T-cell (primary cell): ENCODE measurements at regions not wholly inside any gene's neighbourhood (a gene's known extent, or its start where the extent isn't known, plus 50 kb on each side); places are given as distances from the start of the nearest gene placed in this dataset.

Experiments used
- ATAC-seq, 4 experiments: fragments of 200-7000 bp in 3 of 4; fragments of 150-1000 bp in 1 of 4; cut with Tn5 transposase; replicated peaks in 1 of 4; 1 replicate in 3 of 4; 2 replicates in 1 of 4; pipeline ENCODE4 v1.10.0; 2021; ENCODE audit warnings: moderate library complexity in 3 of 4, mild to moderate bottlenecking in 2 of 4, moderate number of reproducible peaks in 1 of 4
- CTCF ChIA-PET, 2 donors: fragments of 300-600 bp; sonication (Branson Sonifier 250); formaldehyde crosslinking; loops; one replicate each; lab custom pipeline; 2022; ENCODE audit warnings: antibody characterized with exemption in 2 of 2; lab: Charles Lee
- POLR2A ChIA-PET, 2 donors: fragments of 300-600 bp; sonication (Branson Sonifier 250); formaldehyde crosslinking; loops; one replicate each; lab custom pipeline; 2022; ENCODE audit warnings: antibody characterized with exemption in 2 of 2; lab: Charles Lee
- DNase-seq, 35 experiments: peaks; one replicate each; pipeline versions ENCODE4 v3.0.0 to v3.0.0-alpha.2; 2013 to 2023
- H3K27ac ChIP-seq: one replicate; pipeline ENCODE4 v1.5.1; 2013; ENCODE audit warnings: low read length
- H3K27me3 ChIP-seq, 2 experiments: replicated peaks in 1 of 2; 1 replicate in 1 of 2; 2 replicates in 1 of 2; pipeline versions ENCODE4 v1.6.1 to v1.7.0; 2013; ENCODE audit warnings: low read length in 1 of 2, mixed read lengths in 1 of 2; ENCODE audit not compliant: control insufficient read depth in 2 of 2, insufficient read depth in 2 of 2; ENCODE audit errors: extremely low read depth in 1 of 2
- H3K36me3 ChIP-seq, 2 donors: 1 replicate in 1 of 2; 2 replicates in 1 of 2; pipeline versions ENCODE4 v1.6.1 to v1.7.0; 2013; ENCODE audit warnings: low read length in 1 of 2; ENCODE audit not compliant: control insufficient read depth in 2 of 2, insufficient read depth in 1 of 2; ENCODE audit errors: extremely low read depth in 1 of 2
- H3K4me1 ChIP-seq, 2 experiments: 1 replicate in 1 of 2; 2 replicates in 1 of 2; pipeline versions ENCODE4 v1.6.1 to v1.7.0; 2013; ENCODE audit warnings: low read length in 2 of 2, mixed read lengths in 1 of 2; ENCODE audit not compliant: insufficient read depth in 2 of 2, control insufficient read depth in 1 of 2; ENCODE audit errors: extremely low read depth in 1 of 2
- H3K4me3 ChIP-seq, 2 donors: 1 replicate in 1 of 2; 2 replicates in 1 of 2; pipeline versions ENCODE4 v1.5.1 to v1.7.0; 2013; ENCODE audit warnings: mild to moderate bottlenecking in 2 of 2, low read length in 1 of 2, moderate library complexity in 1 of 2; ENCODE audit not compliant: control insufficient read depth in 1 of 2; ENCODE audit errors: extremely low read depth in 1 of 2
- H3K9me3 ChIP-seq: 2 replicates; pipeline ENCODE4 v1.7.0; 2013
- H3K27ac Mint-ChIP-seq, 2 donors: one replicate each; pipeline ENCODE4 v1.8.0; 2020 to 2021; ENCODE audit warnings: mild to moderate bottlenecking in 2 of 2, mixed read lengths in 2 of 2
- H3K27me3 Mint-ChIP-seq, 2 donors: one replicate each; pipeline ENCODE4 v1.8.0; 2021 to 2022; ENCODE audit warnings: mixed read lengths in 2 of 2
- H3K36me3 Mint-ChIP-seq: one replicate; pipeline ENCODE4 v1.8.0; 2021; ENCODE audit warnings: mixed read lengths
- H3K4me1 Mint-ChIP-seq, 3 donors: one replicate each; pipeline ENCODE4 v1.8.0; 2020 to 2022; ENCODE audit warnings: mixed read lengths in 3 of 3, mild to moderate bottlenecking in 1 of 3
- H3K4me3 Mint-ChIP-seq, 3 donors: one replicate each; pipeline ENCODE4 v1.8.0; 2020 to 2022; ENCODE audit warnings: mild to moderate bottlenecking in 3 of 3, mixed read lengths in 3 of 3, moderate library complexity in 3 of 3
- H3K9me3 Mint-ChIP-seq, 3 donors: one replicate each; pipeline ENCODE4 v1.8.0; 2020 to 2022; ENCODE audit warnings: mixed read lengths in 3 of 3
- WGBS: methylation state at CpG from one replicate; pipeline ENCODE4 v1.1.5; 2013; ENCODE audit warnings: missing lambda C conversion rate; ENCODE audit not compliant: insufficient coverage; 5-methylcytosine and 5-hydroxymethylcytosine counted together

DNA sequence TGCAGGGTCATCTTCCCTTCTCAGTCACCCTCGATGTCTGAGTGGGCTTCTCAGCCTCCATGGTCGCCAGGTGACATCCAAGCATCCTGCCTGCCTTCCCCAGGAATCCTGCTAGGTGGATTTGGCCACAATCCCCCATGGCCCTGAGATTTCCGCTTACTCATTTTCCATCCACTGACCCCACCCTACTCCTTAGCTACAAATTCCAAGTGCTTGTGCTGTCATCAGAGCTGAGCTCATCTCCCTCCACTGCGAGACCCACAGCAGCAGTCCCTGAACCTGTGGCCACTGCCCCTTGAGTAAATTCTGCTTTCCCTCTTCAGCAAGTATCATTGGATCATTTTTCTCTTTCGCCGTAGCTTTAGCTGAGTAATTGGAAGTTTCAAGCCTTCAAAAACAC is 90.5 kb upstream of the ANKRD10 start:
- WGBS = 62% methylated on average over 3 of the region's 6 CpGs
- CTCF ChIA-PET = interaction anchor here in 1 of 2 donors (0.6 kb wide), 1 partner anchor 29 kb away, joined by 3 read pairs; no protein-coding TSS in a partner anchor

DNA sequence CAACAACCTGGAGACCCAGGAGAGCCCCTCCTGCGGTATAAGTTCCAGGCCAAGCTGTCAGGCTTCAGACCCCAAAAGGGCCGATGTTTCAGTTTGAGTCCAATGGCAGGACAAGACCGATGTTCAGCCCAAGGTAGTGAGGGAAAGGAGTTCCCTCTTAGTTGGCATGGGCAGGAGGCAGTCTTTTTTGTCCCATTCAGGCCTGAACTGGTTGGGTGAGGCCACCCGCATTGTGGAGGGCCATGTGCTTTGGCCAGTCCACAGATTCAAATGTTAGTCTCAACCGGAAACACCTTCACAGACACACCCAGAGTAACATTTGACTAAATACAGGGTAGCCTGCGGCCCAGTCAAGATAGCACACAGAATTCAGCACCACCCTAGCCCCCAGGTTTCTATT is 89.6 kb upstream of the ANKRD10 start:
- POLR2A ChIA-PET = no interaction called here

More for the DNA sequence above, 90.5 kb upstream of the ANKRD10 start:
- Histone ChIP-seq H3K4me3 (no peak overlapping the region), H3K27ac (no peak overlapping the region), H3K4me1 (no peaks in the 10 kb centered on the region), H3K36me3 (no peaks in the 10 kb centered on the region), H3K9me3 (no peaks in the 10 kb centered on the region), H3K27me3 (peaks cover 0 to 2% of the 10 kb centered on the region in 2 experiments)
- no peak for ATAC-seq
- H3K27ac Mint-ChIP-seq = no peak overlapping the region
- H3K36me3 Mint-ChIP-seq = no peaks in the 10 kb centered on the region
- H3K4me3 Mint-ChIP-seq = no peak overlapping the region
- H3K27me3 Mint-ChIP-seq = peaks cover 8 to 10% of the 10 kb centered on the region in 2 donors
- H3K4me1 Mint-ChIP-seq = no peaks in the 10 kb centered on the region
- POLR2A ChIA-PET = no interaction called here
- no peak for DNase-seq
- no peaks in the 10 kb centered on the region for H3K9me3 Mint-ChIP-seq

DNA sequence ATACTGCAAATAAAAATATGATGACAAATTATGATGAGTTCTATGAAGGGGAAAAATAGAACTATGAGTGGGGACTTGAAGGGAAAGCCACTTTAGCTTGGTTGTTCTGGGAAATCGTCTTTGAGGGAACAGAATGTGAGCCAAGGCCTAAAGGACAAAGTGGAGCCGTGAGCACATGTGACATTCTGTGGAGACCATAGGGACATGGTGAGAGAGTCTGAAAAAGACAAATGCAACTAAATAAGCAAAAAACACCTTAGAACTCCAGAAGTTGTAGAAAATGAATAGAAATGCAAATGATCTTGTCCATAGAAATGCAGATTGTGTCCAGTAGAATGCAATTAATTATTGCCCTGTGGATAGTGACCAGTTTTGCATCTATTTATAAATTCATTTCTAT is 86.8 kb upstream of the ANKRD10 start:
- ChIA-PET CTCF (no interaction called here), POLR2A (no interaction called here)
- Mint-ChIP-seq H3K4me1 (no peaks in the 10 kb centered on the region), H3K27ac (no peak overlapping the region), H3K36me3 (no peaks in the 10 kb centered on the region), H3K4me3 (no peak overlapping the region), H3K27me3 (peaks cover 7 to 13% of the 10 kb centered on the region in 2 donors), H3K9me3 (peaks cover 0 to 2% (median 0%) of the 10 kb centered on the region in 3 donors)
- DNase-seq = no peak
- WGBS = 60% methylated on average over 1 of the region's 2 CpGs
- H3K27me3 ChIP-seq = peaks cover 0 to 7% of the 10 kb centered on the region in 2 experiments
- no peak overlapping the region for H3K27ac ChIP-seq
- H3K4me1 ChIP-seq = no peaks in the 10 kb centered on the region
- no peaks in the 10 kb centered on the region for H3K36me3 ChIP-seq
- no peaks in the 10 kb centered on the region for H3K9me3 ChIP-seq
- ATAC-seq = no peak
- no peak overlapping the region for H3K4me3 ChIP-seq

More for the DNA sequence above, 89.6 kb upstream of the ANKRD10 start:
- H3K4me1 ChIP-seq = no peaks in the 10 kb centered on the region
- no peaks in the 10 kb centered on the region for H3K9me3 ChIP-seq
- no peak for DNase-seq
- peaks cover 0 to 7% of the 10 kb centered on the region in 2 experiments for H3K27me3 ChIP-seq
- Mint-ChIP-seq H3K36me3 (no peaks in the 10 kb centered on the region), H3K4me1 (no peaks in the 10 kb centered on the region), H3K9me3 (no peaks in the 10 kb centered on the region), H3K27me3 (peaks cover 8 to 10% of the 10 kb centered on the region in 2 donors), H3K27ac (no peak overlapping the region), H3K4me3 (no peak overlapping the region)
- CTCF ChIA-PET = no interaction called here
- H3K36me3 ChIP-seq = no peaks in the 10 kb centered on the region
- no peak for ATAC-seq
- no peak overlapping the region for H3K27ac ChIP-seq
- H3K4me3 ChIP-seq = no peak overlapping the region
- WGBS = 92% methylated on average over 5 of the region's 6 CpGs

DNA sequence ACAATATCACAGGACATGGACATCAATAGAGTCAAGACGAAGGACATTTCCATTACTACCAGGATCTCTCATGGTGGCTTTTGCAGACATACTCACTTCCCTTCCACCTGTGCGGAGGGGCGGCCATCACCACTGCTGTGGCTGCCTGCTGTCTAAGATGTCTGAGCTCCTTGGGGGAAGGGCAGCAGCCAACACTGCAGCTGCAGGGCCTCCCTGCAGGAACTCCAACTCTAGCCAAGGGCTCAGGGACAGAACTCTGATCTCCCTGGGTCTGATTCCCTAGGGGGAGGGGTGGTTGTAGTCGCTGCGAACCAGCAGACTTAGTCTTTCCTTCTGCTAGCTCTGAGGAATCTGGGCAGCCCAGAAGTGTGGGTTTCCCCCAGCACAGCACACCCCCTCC is 78.9 kb upstream of the ANKRD10 start:
- H3K4me1 ChIP-seq = no peaks in the 10 kb centered on the region
- Mint-ChIP-seq H3K9me3 (no peaks in the 10 kb centered on the region), H3K27ac (no peak overlapping the region), H3K27me3 (peaks cover 20 to 36% of the 10 kb centered on the region in 2 donors), H3K4me1 (no peaks in the 10 kb centered on the region), H3K36me3 (no peaks in the 10 kb centered on the region), H3K4me3 (no peak overlapping the region)
- no peaks in the 10 kb centered on the region for H3K36me3 ChIP-seq
- H3K4me3 ChIP-seq = no peak overlapping the region
- no peak overlapping the region for H3K27ac ChIP-seq
- DNase-seq (no peak), ATAC-seq (no peak)
- WGBS = 46% methylated on average over 3 of the region's 5 CpGs
- peaks cover 0 to 20% of the 10 kb centered on the region in 2 experiments for H3K27me3 ChIP-seq
- ChIA-PET POLR2A (no interaction called here), CTCF (no interaction called here)
- H3K9me3 ChIP-seq = no peaks in the 10 kb centered on the region

DNA sequence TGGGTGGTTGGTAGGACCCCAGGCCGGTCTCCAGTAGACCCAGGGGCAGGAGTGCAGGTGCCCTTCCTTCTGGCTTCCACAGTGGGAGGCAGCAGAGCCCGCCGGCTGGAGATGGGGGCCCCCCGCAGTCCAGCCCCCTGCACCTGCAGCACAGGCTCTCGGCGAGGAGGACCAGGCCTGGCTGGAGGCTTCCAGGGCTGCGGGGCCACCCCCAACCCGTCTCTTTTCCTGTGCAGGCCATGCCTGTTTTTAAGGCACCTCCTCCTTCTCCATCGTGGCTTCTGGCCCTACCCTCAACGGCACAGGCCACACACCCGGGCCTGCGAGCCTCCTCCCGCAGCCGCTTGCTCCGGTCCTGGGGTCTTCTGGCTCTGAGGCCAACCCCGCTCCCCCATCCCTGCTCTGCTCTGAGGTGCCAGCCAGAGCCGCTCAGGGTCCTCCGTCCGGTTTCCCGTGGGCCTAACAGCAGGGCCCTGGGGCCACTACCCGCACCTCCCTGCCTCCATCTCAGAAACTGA is 77.2 kb upstream of the ANKRD10 start:
- Mint-ChIP-seq H3K27me3 (peaks cover 32 to 41% of the 10 kb centered on the region in 2 donors), H3K36me3 (no peaks in the 10 kb centered on the region), H3K27ac (no peak overlapping the region), H3K4me1 (no peaks in the 10 kb centered on the region), H3K4me3 (no peak overlapping the region), H3K9me3 (no peaks in the 10 kb centered on the region)
- H3K36me3 ChIP-seq = no peaks in the 10 kb centered on the region
- H3K4me1 ChIP-seq = no peaks in the 10 kb centered on the region
- peaks cover 0 to 20% of the 10 kb centered on the region in 2 experiments for H3K27me3 ChIP-seq
- 90% methylated on average over 19 of the region's 21 CpGs for WGBS
- no peak overlapping the region for H3K4me3 ChIP-seq
- H3K27ac ChIP-seq = no peak overlapping the region
- ChIA-PET POLR2A (no interaction called here), CTCF (no interaction called here)
- no peak for DNase-seq
- ATAC-seq = no peak
- H3K9me3 ChIP-seq = no peaks in the 10 kb centered on the region

- no peaks in the 10 kb centered on the region for H3K9me3 ChIP-seq
- Mint-ChIP-seq H3K4me3 (no peak overlapping the region), H3K27me3 (peaks cover 29 to 30% of the 10 kb centered on the region in 2 donors), H3K27ac (no peak overlapping the region), H3K36me3 (no peaks in the 10 kb centered on the region), H3K9me3 (no peaks in the 10 kb centered on the region), H3K4me1 (no peaks in the 10 kb centered on the region)
- ChIA-PET CTCF (no interaction called here), POLR2A (no interaction called here)
- 40% methylated on average over 1 of the region's 5 CpGs for WGBS
- no peak overlapping the region for H3K4me3 ChIP-seq
- no peaks in the 10 kb centered on the region for H3K36me3 ChIP-seq
- ATAC-seq (no peak), DNase-seq (no peak)
- no peaks in the 10 kb centered on the region for H3K4me1 ChIP-seq
- peaks cover 2 to 29% of the 10 kb centered on the region in 2 experiments for H3K27me3 ChIP-seq
- H3K27ac ChIP-seq = no peak overlapping the region
These were observed 74.5 kb upstream of the ANKRD10 start for GRCh38 chr13:110989331-110989730.

DNA sequence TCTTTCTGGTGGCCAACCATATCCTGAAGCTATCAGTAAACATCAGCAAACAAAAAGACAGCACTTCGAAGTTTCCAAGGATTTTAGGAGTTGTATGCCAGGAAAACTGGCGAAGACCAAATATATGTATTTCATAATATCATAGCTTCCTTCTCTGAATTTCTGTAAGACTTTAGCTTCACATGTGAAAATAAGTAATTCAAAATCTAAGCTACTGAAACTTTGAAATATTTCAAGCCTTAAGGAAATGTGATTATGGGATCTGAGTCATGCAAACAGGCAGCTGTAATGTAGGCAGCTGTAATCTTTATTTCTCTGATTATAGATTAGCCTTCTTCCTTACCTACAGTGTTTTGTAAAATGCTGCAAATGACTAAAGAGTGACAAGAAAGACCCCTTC is 70.7 kb upstream of the ANKRD10 start:
- no CpG with 5 or more reads among the region's 2 CpGs for WGBS
- ChIA-PET CTCF (no interaction called here), POLR2A (no interaction called here)
- no peaks in the 10 kb centered on the region for H3K4me1 ChIP-seq
- H3K27me3 ChIP-seq = peaks cover 2 to 17% of the 10 kb centered on the region in 2 experiments
- ATAC-seq (no peak), DNase-seq (no peak)
- Mint-ChIP-seq H3K9me3 (no peaks in the 10 kb centered on the region), H3K4me3 (no peak overlapping the region), H3K36me3 (no peaks in the 10 kb centered on the region), H3K27ac (no peak overlapping the region), H3K4me1 (no peaks in the 10 kb centered on the region), H3K27me3 (peaks cover 35 to 49% of the 10 kb centered on the region in 2 donors)
- no peaks in the 10 kb centered on the region for H3K36me3 ChIP-seq
- no peaks in the 10 kb centered on the region for H3K9me3 ChIP-seq
- no peak overlapping the region for H3K4me3 ChIP-seq
- no peak overlapping the region for H3K27ac ChIP-seq
